ENCODE measurements at regions not wholly inside any gene's neighbourhood (a gene's known extent, or its start where the extent isn't known, plus 50 kb on each side); places are given as distances from the start of the nearest gene placed in this dataset.

DNA sequence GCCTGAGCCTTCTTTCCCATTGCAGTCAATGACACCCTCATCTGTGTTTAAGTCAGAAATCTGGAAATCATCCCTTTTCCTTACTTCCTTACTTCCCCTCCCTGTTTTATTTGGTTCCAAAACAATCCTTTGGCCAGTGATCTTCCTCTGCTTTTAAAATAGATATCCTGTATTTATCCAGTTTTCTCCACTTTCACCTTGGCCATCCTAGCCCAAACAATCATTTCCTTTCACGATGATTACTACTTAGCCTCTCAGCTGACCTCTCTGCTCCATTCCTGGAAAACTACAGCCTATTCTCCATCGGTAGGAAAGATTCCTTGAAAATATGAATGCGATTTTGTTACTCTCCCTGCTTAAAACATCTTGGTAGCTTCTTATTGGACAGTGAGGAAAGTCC is 565.4 kb downstream of the TLR4 start:
- DNase-seq = no peak
- Mint-ChIP-seq H3K4me1 (no peaks in the 10 kb centered on the region), H3K27me3 (no peaks in the 10 kb centered on the region), H3K36me3 (no peaks in the 10 kb centered on the region), H3K9me3 (peaks cover 0 to 11% (median 2%) of the 10 kb centered on the region in 8 donors), H3K4me3 (no peak overlapping the region), H3K27ac (no peak overlapping the region)
- intact Hi-C loops (cut with micrococcal nuclease) = no loop called here
- no peaks in the 10 kb centered on the region for H3K27me3 ChIP-seq (ENCODE audit: insufficient read depth, low read length)
- H3K36me3 ChIP-seq (ENCODE audit: insufficient read depth, low read length) = no peaks in the 10 kb centered on the region
- H3K4me3 ChIP-seq (ENCODE audit: low read length in 2 of 2) = no peak overlapping the region
- no peaks in the 10 kb centered on the region for H3K9me3 ChIP-seq (ENCODE audit: control insufficient read depth in 1 of 2, low read length in 2 of 2)
- H3K4me1 ChIP-seq (ENCODE audit: insufficient read depth, low read length) = no peaks in the 10 kb centered on the region
- no peak overlapping the region for H3K27ac ChIP-seq (ENCODE audit: low read depth, low read length)
- POLR2A ChIA-PET (ENCODE audit: partially characterized antibody) = no interaction called here
- CTCF ChIA-PET (ENCODE audit: partially characterized antibody) = no interaction called here

DNA sequence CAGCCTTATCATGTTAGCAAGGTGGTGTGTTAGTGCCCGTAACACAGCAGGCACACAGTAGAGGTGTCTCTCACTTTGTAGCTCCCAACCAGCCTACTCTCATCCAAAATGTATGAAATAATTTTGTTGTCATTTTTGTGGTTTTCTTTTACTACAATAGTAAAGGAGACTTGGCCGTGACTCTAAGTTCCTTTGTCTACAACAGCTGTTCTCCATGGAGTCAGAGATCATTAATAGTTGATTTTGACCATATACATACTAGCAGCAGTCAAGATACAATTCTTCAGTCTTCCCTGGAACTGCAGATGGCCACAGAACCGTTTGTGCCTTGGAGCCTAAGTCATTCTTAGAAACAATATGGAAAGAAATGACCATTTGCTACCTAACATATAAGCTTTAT is 567.1 kb downstream of the TLR4 start:
- Mint-ChIP-seq H3K9me3 (peaks cover 0 to 11% (median 2%) of the 10 kb centered on the region in 8 donors), H3K36me3 (no peaks in the 10 kb centered on the region), H3K4me3 (no peak overlapping the region), H3K4me1 (no peaks in the 10 kb centered on the region), H3K27me3 (no peaks in the 10 kb centered on the region), H3K27ac (no peak overlapping the region)
- H3K4me3 ChIP-seq (ENCODE audit: low read length in 2 of 2) = no peak overlapping the region
- intact Hi-C loops (cut with micrococcal nuclease) = no loop called here
- H3K27me3 ChIP-seq (ENCODE audit: insufficient read depth, low read length) = no peaks in the 10 kb centered on the region
- H3K36me3 ChIP-seq (ENCODE audit: insufficient read depth, low read length) = no peaks in the 10 kb centered on the region
- H3K27ac ChIP-seq (ENCODE audit: low read depth, low read length) = no peak overlapping the region
- no peak for DNase-seq
- H3K9me3 ChIP-seq (ENCODE audit: control insufficient read depth in 1 of 2, low read length in 2 of 2) = no peaks in the 10 kb centered on the region
- H3K4me1 ChIP-seq (ENCODE audit: insufficient read depth, low read length) = no peaks in the 10 kb centered on the region
- POLR2A ChIA-PET (ENCODE audit: partially characterized antibody) = no interaction called here
- CTCF ChIA-PET (ENCODE audit: partially characterized antibody) = no interaction called here

DNA sequence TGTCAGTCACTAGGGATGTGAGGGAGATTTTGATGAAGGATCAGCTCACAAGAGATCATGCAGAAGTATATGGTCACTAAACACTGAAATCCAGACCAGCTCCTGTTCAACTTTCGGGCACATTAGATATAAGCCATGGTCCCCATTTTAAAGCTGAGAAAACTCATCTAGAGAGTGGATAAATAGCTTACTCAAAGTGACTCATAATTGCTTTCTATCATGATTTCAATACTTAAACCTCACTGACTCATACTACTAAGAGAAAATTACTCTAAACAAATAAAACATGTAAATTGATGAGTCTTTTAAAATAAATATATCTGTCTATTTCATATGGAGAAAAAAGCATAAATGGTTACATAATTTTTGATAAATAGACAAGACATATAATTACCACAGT is 567.7 kb downstream of the TLR4 start:
- POLR2A ChIA-PET (ENCODE audit: partially characterized antibody) = no interaction called here
- H3K4me3 ChIP-seq (ENCODE audit: low read length in 2 of 2) = no peak overlapping the region
- intact Hi-C loops (cut with micrococcal nuclease) = no loop called here
- no peak for DNase-seq
- no peaks in the 10 kb centered on the region for H3K4me1 ChIP-seq (ENCODE audit: insufficient read depth, low read length)
- Mint-ChIP-seq H3K4me3 (no peak overlapping the region), H3K9me3 (peaks cover 0 to 13% (median 2%) of the 10 kb centered on the region in 8 donors), H3K27ac (no peak overlapping the region), H3K27me3 (no peaks in the 10 kb centered on the region), H3K36me3 (no peaks in the 10 kb centered on the region), H3K4me1 (no peaks in the 10 kb centered on the region)
- H3K36me3 ChIP-seq (ENCODE audit: insufficient read depth, low read length) = no peaks in the 10 kb centered on the region
- no peaks in the 10 kb centered on the region for H3K9me3 ChIP-seq (ENCODE audit: control insufficient read depth in 1 of 2, low read length in 2 of 2)
- H3K27me3 ChIP-seq (ENCODE audit: insufficient read depth, low read length) = no peaks in the 10 kb centered on the region
- H3K27ac ChIP-seq (ENCODE audit: low read depth, low read length) = no peak overlapping the region
- CTCF ChIA-PET (ENCODE audit: partially characterized antibody) = no interaction called here

DNA sequence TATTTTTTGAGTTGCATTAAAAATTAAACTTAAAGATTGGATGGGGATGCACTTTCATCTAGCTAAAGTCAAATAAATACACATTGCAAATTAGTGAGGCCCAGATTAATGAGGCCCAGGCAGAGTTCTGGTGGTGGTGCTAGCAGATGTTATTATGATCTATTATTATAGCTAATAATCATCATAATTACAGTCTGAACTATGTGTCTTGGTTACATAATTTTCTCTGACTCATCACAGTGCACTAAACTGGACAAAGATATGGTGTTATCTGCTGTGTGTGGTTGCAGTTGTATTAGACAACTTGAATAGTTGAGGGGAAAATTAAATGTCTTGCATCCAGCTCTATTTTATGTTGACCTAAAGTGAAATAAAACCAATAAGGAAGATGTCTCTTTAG is 568.8 kb downstream of the TLR4 start:
- no peaks in the 10 kb centered on the region for H3K36me3 ChIP-seq (ENCODE audit: insufficient read depth, low read length)

DNA sequence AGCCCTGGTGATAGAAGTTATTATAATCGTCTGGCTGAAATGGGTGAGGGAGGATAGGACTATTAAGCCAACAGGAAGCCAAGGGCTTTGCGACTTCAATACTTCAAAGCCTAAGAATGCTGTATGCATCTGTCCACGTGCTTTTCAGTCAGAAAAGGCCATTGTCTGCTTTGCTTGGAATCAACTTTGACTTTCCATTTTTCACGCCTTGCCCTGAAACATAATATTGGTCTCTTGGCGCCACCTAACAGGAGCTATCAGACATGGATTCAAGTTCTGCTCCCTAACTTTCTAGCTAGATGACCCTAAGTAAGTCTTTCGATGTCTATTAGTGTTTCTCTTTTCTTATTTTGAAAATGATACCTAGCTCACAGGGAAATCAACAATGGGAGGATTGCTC is 572.6 kb downstream of the TLR4 start:
- Histone ChIP-seq H3K9me3 (ENCODE audit: control insufficient read depth in 1 of 2, low read length in 2 of 2) (no peaks in the 10 kb centered on the region), H3K4me1 (ENCODE audit: insufficient read depth, low read length) (no peaks in the 10 kb centered on the region), H3K36me3 (ENCODE audit: insufficient read depth, low read length) (no peaks in the 10 kb centered on the region), H3K27ac (ENCODE audit: low read depth, low read length) (no peak overlapping the region), H3K4me3 (ENCODE audit: low read length in 2 of 2) (no peak overlapping the region), H3K27me3 (ENCODE audit: insufficient read depth, low read length) (no peaks in the 10 kb centered on the region)
- intact Hi-C loops (cut with micrococcal nuclease) = no loop called here
- H3K4me3 Mint-ChIP-seq = no peak overlapping the region
- ChIA-PET CTCF (ENCODE audit: partially characterized antibody) (no interaction called here), POLR2A (ENCODE audit: partially characterized antibody) (no interaction called here)
- H3K36me3 Mint-ChIP-seq = no peaks in the 10 kb centered on the region
- H3K9me3 Mint-ChIP-seq = peaks cover 0 to 13% (median 0%) of the 10 kb centered on the region in 8 donors
- DNase-seq = no peak
- H3K27ac Mint-ChIP-seq = no peak overlapping the region
- H3K4me1 Mint-ChIP-seq = no peaks in the 10 kb centered on the region
- H3K27me3 Mint-ChIP-seq = no peaks in the 10 kb centered on the region

More for the DNA sequence above, 568.8 kb downstream of the TLR4 start:
- Histone ChIP-seq H3K27ac (ENCODE audit: low read depth, low read length) (no peak overlapping the region), H3K4me3 (ENCODE audit: low read length in 2 of 2) (no peak overlapping the region), H3K27me3 (ENCODE audit: insufficient read depth, low read length) (no peaks in the 10 kb centered on the region), H3K9me3 (ENCODE audit: control insufficient read depth in 1 of 2, low read length in 2 of 2) (no peaks in the 10 kb centered on the region), H3K4me1 (ENCODE audit: insufficient read depth, low read length) (no peaks in the 10 kb centered on the region)
- no peaks in the 10 kb centered on the region for H3K27me3 Mint-ChIP-seq
- H3K4me1 Mint-ChIP-seq = no peaks in the 10 kb centered on the region
- DNase-seq = no peak
- no peak overlapping the region for H3K27ac Mint-ChIP-seq
- intact Hi-C loops (cut with micrococcal nuclease) = no loop called here
- H3K4me3 Mint-ChIP-seq = no peak overlapping the region
- no peaks in the 10 kb centered on the region for H3K36me3 Mint-ChIP-seq
- ChIA-PET CTCF (ENCODE audit: partially characterized antibody) (interaction anchor here (1.3 kb wide), 1 partner anchor 17 kb away, joined by 4 read pairs; no protein-coding TSS in a partner anchor), POLR2A (ENCODE audit: partially characterized antibody) (no interaction called here)
- H3K9me3 Mint-ChIP-seq = peaks cover 0 to 14% (median 1%) of the 10 kb centered on the region in 8 donors

DNA sequence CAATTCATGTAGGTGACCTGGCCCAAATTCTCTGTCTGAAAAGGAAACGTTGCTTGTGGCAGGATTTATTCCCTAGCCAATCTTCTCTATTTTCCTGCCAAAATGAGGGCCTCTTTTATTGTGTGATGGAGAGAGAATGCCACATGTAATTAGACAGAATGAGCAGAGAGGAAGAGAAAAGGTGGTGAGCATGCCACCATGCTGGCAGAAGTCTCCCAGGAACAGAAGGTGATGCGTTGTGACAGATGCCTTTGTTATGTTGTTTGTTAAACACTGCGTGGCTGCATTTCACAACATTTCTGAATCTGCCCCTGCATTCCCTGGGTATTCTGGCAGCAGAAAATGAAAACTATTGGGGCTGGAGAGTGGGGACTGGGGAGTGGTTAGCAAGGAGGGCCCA is 577.6 kb downstream of the TLR4 start:
- DNase-seq = no peak
- Histone ChIP-seq H3K27ac (ENCODE audit: low read depth, low read length) (no peak overlapping the region), H3K9me3 (ENCODE audit: control insufficient read depth in 1 of 2, low read length in 2 of 2) (no peaks in the 10 kb centered on the region), H3K4me1 (ENCODE audit: insufficient read depth, low read length) (no peaks in the 10 kb centered on the region), H3K4me3 (ENCODE audit: low read length in 2 of 2) (no peak overlapping the region), H3K36me3 (ENCODE audit: insufficient read depth, low read length) (no peaks in the 10 kb centered on the region), H3K27me3 (ENCODE audit: insufficient read depth, low read length) (no peaks in the 10 kb centered on the region)
- Mint-ChIP-seq H3K4me3 (no peak overlapping the region), H3K36me3 (no peaks in the 10 kb centered on the region), H3K27ac (no peak overlapping the region), H3K9me3 (peaks cover 0 to 8% (median 1%) of the 10 kb centered on the region in 8 donors), H3K4me1 (no peaks in the 10 kb centered on the region), H3K27me3 (no peaks in the 10 kb centered on the region)
- POLR2A ChIA-PET (ENCODE audit: partially characterized antibody) = no interaction called here
- CTCF ChIA-PET (ENCODE audit: partially characterized antibody) = no interaction called here
- intact Hi-C loops (cut with micrococcal nuclease) = no loop called here

DNA sequence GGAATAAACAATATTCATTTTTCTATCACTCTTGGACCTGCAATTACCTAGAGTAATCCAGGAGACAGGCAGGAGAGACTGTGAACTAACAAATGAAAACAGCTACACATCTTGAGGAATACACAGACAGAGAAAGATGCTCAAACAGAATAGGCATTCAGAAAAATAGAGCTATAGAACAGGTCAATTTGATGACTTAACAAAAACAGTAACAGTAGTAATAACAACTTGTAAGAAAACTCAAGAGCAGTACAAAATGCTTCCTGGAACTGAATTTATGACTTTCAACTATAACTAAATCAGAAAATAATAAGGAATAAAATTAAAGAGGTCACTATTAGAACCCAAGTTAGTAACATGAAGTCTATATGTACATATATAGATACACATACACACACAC is 579.3 kb downstream of the TLR4 start:
- intact Hi-C loops (cut with micrococcal nuclease) = no loop called here

DNA sequence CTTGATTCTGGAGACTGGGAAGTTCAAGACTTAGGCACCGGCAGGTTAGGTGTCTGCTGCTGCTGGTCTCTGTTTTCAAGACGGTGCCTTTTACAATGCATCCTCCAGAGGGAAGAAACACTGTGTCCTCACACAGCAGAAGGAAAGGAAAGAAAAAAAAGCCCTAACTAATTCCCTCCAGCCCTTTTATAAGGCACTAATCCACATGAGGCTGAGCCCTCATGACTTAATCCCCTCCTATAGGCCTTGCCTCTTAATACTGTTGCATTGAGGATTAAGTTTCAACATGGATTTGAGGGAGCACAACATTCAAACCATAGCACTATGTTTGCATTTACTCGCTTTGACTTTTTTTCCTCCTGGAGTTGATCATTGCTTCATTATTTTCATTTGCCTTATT is 585.9 kb downstream of the TLR4 start:
- Histone ChIP-seq H3K36me3 (ENCODE audit: insufficient read depth, low read length) (no peaks in the 10 kb centered on the region), H3K9me3 (ENCODE audit: control insufficient read depth in 1 of 2, low read length in 2 of 2) (no peaks in the 10 kb centered on the region), H3K27me3 (ENCODE audit: insufficient read depth, low read length) (no peaks in the 10 kb centered on the region), H3K4me1 (ENCODE audit: insufficient read depth, low read length) (no peaks in the 10 kb centered on the region), H3K4me3 (ENCODE audit: low read length in 2 of 2) (no peak overlapping the region), H3K27ac (ENCODE audit: low read depth, low read length) (no peak overlapping the region)
- H3K27ac Mint-ChIP-seq = no peak overlapping the region
- POLR2A ChIA-PET (ENCODE audit: partially characterized antibody) = no interaction called here
- H3K4me3 Mint-ChIP-seq = no peak overlapping the region
- H3K27me3 Mint-ChIP-seq = no peaks in the 10 kb centered on the region
- CTCF ChIA-PET (ENCODE audit: partially characterized antibody) = no interaction called here
- intact Hi-C loops (cut with micrococcal nuclease) = no loop called here
- peaks cover 0 to 2% (median 0%) of the 10 kb centered on the region in 4 donors for H3K4me1 Mint-ChIP-seq
- no peaks in the 10 kb centered on the region for H3K36me3 Mint-ChIP-seq
- no peak for DNase-seq
- H3K9me3 Mint-ChIP-seq = peaks cover 0 to 7% (median 4%) of the 10 kb centered on the region in 8 donors

More for the DNA sequence above, 579.3 kb downstream of the TLR4 start:
- Mint-ChIP-seq H3K27ac (no peak overlapping the region), H3K27me3 (no peaks in the 10 kb centered on the region), H3K4me3 (no peak overlapping the region), H3K36me3 (no peaks in the 10 kb centered on the region), H3K9me3 (peaks cover 0 to 6% (median 1%) of the 10 kb centered on the region in 8 donors), H3K4me1 (peaks cover 0 to under 1% (median 0%) of the 10 kb centered on the region in 4 donors)
- H3K4me1 ChIP-seq (ENCODE audit: insufficient read depth, low read length) = no peaks in the 10 kb centered on the region
- no peaks in the 10 kb centered on the region for H3K9me3 ChIP-seq (ENCODE audit: control insufficient read depth in 1 of 2, low read length in 2 of 2)
- no peak overlapping the region for H3K4me3 ChIP-seq (ENCODE audit: low read length in 2 of 2)
- POLR2A ChIA-PET (ENCODE audit: partially characterized antibody) = no interaction called here
- no peak overlapping the region for H3K27ac ChIP-seq (ENCODE audit: low read depth, low read length)
- CTCF ChIA-PET (ENCODE audit: partially characterized antibody) = no interaction called here
- no peaks in the 10 kb centered on the region for H3K36me3 ChIP-seq (ENCODE audit: insufficient read depth, low read length)
- no peaks in the 10 kb centered on the region for H3K27me3 ChIP-seq (ENCODE audit: insufficient read depth, low read length)
- no peak for DNase-seq

Data from CD4-positive, alpha-beta memory T cell (primary cell).